ENCODE measurements at regions not wholly inside any gene's neighbourhood (a gene's known extent, or its start where the extent isn't known, plus 50 kb on each side); places are given as distances from the start of the nearest gene placed in this dataset.
"Not testable (repeated sequence)": the region's sequence is repeated elsewhere in the genome, so short reads cannot be mapped to it uniquely, and the experiment has no call there.

DNA sequence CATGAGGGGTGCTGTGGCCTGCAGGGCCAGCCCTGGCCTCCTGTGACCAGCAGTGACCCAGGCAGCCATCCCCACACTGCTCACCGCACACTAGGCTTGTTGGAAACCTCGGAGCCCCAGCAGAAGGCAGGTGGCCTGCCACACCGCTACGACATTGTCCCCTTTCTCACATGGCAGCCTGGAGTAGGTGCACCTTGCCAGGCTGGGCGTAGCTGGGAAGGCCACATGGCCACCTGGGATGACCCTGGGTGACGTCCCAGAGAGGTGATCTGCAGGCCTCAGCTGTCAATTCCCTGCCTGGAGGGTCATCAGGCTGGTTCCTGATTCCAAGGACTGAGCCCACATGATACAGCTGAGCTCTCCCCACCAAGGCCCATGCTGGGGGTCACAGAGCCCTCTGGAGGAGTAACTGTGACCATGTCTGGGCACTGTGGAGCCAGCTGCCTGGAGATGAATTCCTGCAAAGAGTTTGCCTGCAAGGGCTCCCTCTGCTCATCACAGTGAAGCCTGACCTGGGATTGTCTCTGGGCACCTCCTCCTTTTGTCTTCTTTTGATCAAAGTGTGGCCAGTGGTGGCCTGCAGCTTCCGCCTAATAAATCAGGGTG, 119.6 kb upstream of the OTOS start:
- no peak overlapping the region for H3K4me3 Mint-ChIP-seq (ENCODE audit: unreplicated experiment)
- Histone ChIP-seq H3K4me1 (ENCODE audit: insufficient read depth, low read length) (no peaks in the 10 kb centered on the region), H3K79me2 (ENCODE audit: insufficient read depth, low read length) (no peaks in the 10 kb centered on the region), H3K9ac (ENCODE audit: low read length) (no peak overlapping the region), H3K4me2 (ENCODE audit: low read length) (no peak overlapping the region), H3K27ac (ENCODE audit: low read depth, low read length) (no peak overlapping the region), H2AFZ (ENCODE audit: low read depth, low read length) (no peak overlapping the region), H3K9me3 (ENCODE audit: insufficient read depth, low read depth, low read length) (peaks cover 3% of the 10 kb centered on the region), H3K27me3 (ENCODE audit: insufficient read depth, low read length) (peaks cover 2% of the 10 kb centered on the region), H3K36me3 (ENCODE audit: insufficient read depth, low read length) (no peaks in the 10 kb centered on the region), H4K20me1 (ENCODE audit: insufficient read depth, low read length) (no peaks in the 10 kb centered on the region), H3K4me3 (ENCODE audit: insufficient read depth, low read depth, low read length) (no peak overlapping the region)
- DNase-seq (ENCODE audit: low read depth) (no peak), FAIRE-seq (no peak)
- TF ChIP-seq EZH2 (IDR thresholded peaks at IDR 0.05; ENCODE audit: insufficient read depth, low read length) = no peak
- TF ChIP-seq CTCF (IDR thresholded peaks at IDR 0.05; ENCODE audit: insufficient read depth, low read depth, low read length) = no peak
- peaks cover 6% of the 10 kb centered on the region for H3K4me1 Mint-ChIP-seq (ENCODE audit: low read depth, unreplicated experiment)
- H3K9me3 Mint-ChIP-seq (ENCODE audit: unreplicated experiment) = peaks cover 36% of the 10 kb centered on the region
- H3K36me3 Mint-ChIP-seq (ENCODE audit: low read depth, unreplicated experiment) = peaks cover 10% of the 10 kb centered on the region
- H3K27ac Mint-ChIP-seq (ENCODE audit: unreplicated experiment) = no peak overlapping the region
- peaks cover 39% of the 10 kb centered on the region for H3K27me3 Mint-ChIP-seq (ENCODE audit: low read depth, unreplicated experiment)

- peaks cover 10% of the 10 kb centered on the region for H3K36me3 Mint-ChIP-seq (ENCODE audit: low read depth, unreplicated experiment)
- Histone ChIP-seq H3K4me3 (ENCODE audit: insufficient read depth, low read depth, low read length) (no peak overlapping the region), H3K27me3 (ENCODE audit: insufficient read depth, low read length) (peaks cover 2% of the 10 kb centered on the region), H3K9me3 (ENCODE audit: insufficient read depth, low read depth, low read length) (peaks cover 3% of the 10 kb centered on the region), H3K9ac (ENCODE audit: low read length) (no peak overlapping the region), H3K27ac (ENCODE audit: low read depth, low read length) (no peak overlapping the region), H4K20me1 (ENCODE audit: insufficient read depth, low read length) (no peaks in the 10 kb centered on the region), H3K79me2 (ENCODE audit: insufficient read depth, low read length) (no peaks in the 10 kb centered on the region), H3K4me1 (ENCODE audit: insufficient read depth, low read length) (no peaks in the 10 kb centered on the region), H2AFZ (ENCODE audit: low read depth, low read length) (no peak overlapping the region), H3K36me3 (ENCODE audit: insufficient read depth, low read length) (no peaks in the 10 kb centered on the region), H3K4me2 (ENCODE audit: low read length) (no peak overlapping the region)
- TF ChIP-seq CTCF (IDR thresholded peaks at IDR 0.05; ENCODE audit: insufficient read depth, low read depth, low read length) (no peak), EZH2 (IDR thresholded peaks at IDR 0.05; ENCODE audit: insufficient read depth, low read length) (no peak)
- H3K27me3 Mint-ChIP-seq (ENCODE audit: low read depth, unreplicated experiment) = peaks cover 33% of the 10 kb centered on the region
- no peak overlapping the region for H3K4me3 Mint-ChIP-seq (ENCODE audit: unreplicated experiment)
- FAIRE-seq (no peak), DNase-seq (ENCODE audit: low read depth) (no peak)
- no peak overlapping the region for H3K27ac Mint-ChIP-seq (ENCODE audit: unreplicated experiment)
- peaks cover 3% of the 10 kb centered on the region for H3K4me1 Mint-ChIP-seq (ENCODE audit: low read depth, unreplicated experiment)
- peaks cover 40% of the 10 kb centered on the region for H3K9me3 Mint-ChIP-seq (ENCODE audit: unreplicated experiment)
Measured at GRCh38 chr2:240260664-240261063, 120.2 kb upstream of the OTOS start.

DNA sequence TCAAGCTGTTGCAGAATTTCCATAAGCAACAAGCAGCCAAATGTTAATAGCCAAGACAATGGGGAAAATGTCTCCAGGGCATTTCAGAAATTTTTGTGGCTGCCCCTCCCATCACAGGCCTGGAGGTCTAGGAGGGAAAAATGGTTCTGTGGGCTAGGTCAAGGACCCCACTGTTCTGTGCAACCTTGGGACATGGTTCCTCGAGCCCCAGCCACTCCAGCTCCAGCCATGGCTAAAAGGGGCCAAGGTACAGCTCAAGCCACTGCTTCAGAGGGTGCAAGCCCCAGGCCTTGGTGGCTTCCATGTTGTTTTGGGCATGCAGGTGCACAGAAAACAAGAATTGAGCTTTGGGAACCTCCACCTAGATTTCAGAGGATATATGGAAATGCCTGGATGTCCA, 122.1 kb upstream of the OTOS start:
- not testable (repeated sequence) for DNase-seq (ENCODE audit: low read depth); FAIRE-seq; H3K9ac ChIP-seq (ENCODE audit: low read length); H3K4me1 ChIP-seq (ENCODE audit: insufficient read depth, low read length); H3K9me3 ChIP-seq (ENCODE audit: insufficient read depth, low read depth, low read length); H3K27ac ChIP-seq (ENCODE audit: low read depth, low read length); H3K27ac Mint-ChIP-seq (ENCODE audit: unreplicated experiment); H3K4me3 ChIP-seq (ENCODE audit: insufficient read depth, low read depth, low read length); H3K36me3 ChIP-seq (ENCODE audit: insufficient read depth, low read length); H2AFZ ChIP-seq (ENCODE audit: low read depth, low read length); H3K36me3 Mint-ChIP-seq (ENCODE audit: low read depth, unreplicated experiment); H3K4me3 Mint-ChIP-seq (ENCODE audit: unreplicated experiment); H4K20me1 ChIP-seq (ENCODE audit: insufficient read depth, low read length); H3K4me1 Mint-ChIP-seq (ENCODE audit: low read depth, unreplicated experiment); H3K79me2 ChIP-seq (ENCODE audit: insufficient read depth, low read length); H3K4me2 ChIP-seq (ENCODE audit: low read length); H3K27me3 ChIP-seq (ENCODE audit: insufficient read depth, low read length)
- Mint-ChIP-seq H3K9me3 (ENCODE audit: unreplicated experiment) (peaks cover 40% of the 10 kb centered on the region), H3K27me3 (ENCODE audit: low read depth, unreplicated experiment) (peaks cover 30% of the 10 kb centered on the region)

Measured in astrocyte (in vitro differentiated cells and primary cell).